IPS-18c (cell line): ENCODE measurements at regions not wholly inside any gene's neighbourhood (a gene's known extent, or its start where the extent isn't known, plus 50 kb on each side); places are given as distances from the start of the nearest gene placed in this dataset.

Experiments
- H3K4me3 ChIP-seq: 2 replicates; pipeline ENCODE4 v1.7.0; 2013; ENCODE audit warnings: low read depth, mild to moderate bottlenecking, low read length, moderate library complexity; ENCODE audit not compliant: insufficient read depth
- H3K9me3 ChIP-seq: one replicate; pipeline ENCODE4 v1.6.1; 2013; ENCODE audit warnings: mild to moderate bottlenecking, low read length, moderate library complexity; ENCODE audit not compliant: control insufficient read depth, insufficient read depth

- Histone ChIP-seq H3K4me3 (no peak overlapping the region), H3K9me3 (no peaks in the 10 kb centered on the region)
Measured at GRCh38 chr2:128876986-128877983, 558.6 kb upstream of the HS6ST1 start.

DNA sequence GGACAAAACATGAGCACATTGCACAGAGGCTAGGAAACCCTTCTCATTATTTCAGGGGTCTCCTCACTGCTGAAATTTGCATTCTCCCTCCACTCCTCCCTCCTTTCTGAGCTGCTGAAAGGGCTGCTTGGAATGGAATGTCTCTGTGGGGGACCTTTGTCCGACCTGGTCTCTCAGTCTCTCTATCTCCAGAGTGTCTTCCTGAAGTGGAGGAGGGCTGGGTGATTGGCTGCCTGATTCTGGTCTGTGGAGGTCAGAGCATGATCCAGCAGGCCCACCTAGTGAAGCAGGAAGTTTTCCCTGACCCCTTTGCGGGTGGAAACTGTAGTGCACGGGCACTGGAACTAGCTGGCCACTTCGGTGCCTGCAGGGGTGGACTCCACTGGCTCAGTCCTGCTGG, 560.5 kb upstream of the HS6ST1 start:
- no peak overlapping the region for H3K4me3 ChIP-seq
- H3K9me3 ChIP-seq: no peaks in the 10 kb centered on the region

- H3K4me3 ChIP-seq: no peak overlapping the region
Measured at GRCh38 chr2:128894896-128895295, 576.2 kb upstream of the HS6ST1 start.

GRCh38 chr2:128901572-128902391, 583.1 kb upstream of the HS6ST1 start:
- H3K9me3 ChIP-seq: peaks cover 3% of the 10 kb centered on the region

More at GRCh38 chr2:128894896-128895295, 576.2 kb upstream of the HS6ST1 start:
- H3K9me3 ChIP-seq: no peaks in the 10 kb centered on the region

DNA sequence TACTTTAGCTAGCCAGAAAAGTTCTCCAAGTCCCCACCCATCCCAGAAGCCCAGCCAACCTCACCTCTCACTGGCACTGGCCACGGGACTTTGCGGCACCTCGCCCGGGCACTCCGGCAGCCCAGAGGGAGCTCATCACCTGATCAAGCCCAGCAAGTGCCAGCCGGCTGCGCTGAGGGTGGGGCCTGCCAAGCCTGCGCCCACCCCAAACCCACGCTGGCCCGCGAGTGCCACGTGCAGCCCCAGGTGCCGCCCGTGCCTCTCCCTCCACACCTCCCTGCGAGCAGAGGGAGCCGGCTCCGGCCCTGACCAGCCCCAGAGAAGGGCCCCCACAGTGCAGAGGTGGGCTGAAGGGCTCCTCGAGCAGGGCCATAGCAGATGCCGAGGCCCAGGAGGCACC, 585.0 kb upstream of the HS6ST1 start:
- no peak overlapping the region for H3K4me3 ChIP-seq
- H3K9me3 ChIP-seq: peaks cover 3% of the 10 kb centered on the region

More at GRCh38 chr2:128901572-128902391, 583.1 kb upstream of the HS6ST1 start:
- no peak overlapping the region for H3K4me3 ChIP-seq

DNA sequence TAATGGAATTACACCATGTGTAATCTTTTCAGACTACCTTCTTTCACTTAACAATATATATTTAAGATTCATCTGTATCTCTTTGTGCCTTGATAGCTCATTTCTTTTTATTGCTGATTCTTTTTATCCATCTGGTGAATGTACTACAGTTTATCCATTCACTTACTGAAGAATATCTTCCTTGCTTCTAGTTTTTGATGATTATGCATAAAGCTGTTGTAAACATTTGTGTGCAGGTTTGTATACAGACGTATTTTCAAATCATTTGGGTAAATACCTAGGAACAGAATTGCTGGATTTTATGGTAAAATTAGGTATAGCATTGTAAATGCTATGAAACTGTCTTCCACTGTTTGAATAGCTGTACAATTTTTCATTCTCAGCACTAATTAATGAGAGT, 592.6 kb upstream of the HS6ST1 start:
- Histone ChIP-seq H3K4me3 (no peak overlapping the region), H3K9me3 (no peaks in the 10 kb centered on the region)

DNA sequence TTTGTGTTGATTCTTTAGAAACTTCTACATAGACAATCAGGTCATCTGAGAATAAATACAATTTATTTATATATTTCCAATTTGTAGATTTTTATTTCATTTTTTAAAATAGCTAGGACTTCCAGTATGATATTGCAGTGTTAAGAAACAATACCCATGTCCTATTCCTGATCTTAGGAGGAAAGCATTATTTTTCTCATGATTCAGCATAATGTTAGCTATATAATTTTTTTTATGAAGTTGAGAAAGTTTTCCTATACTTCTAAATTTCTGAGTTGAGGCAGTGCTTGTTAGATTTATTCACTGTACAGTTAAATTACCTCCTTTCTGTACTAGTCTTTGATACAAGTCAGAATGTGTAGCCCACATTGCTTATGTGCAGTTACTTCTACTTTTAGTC, 595.7 kb upstream of the HS6ST1 start:
- no peaks in the 10 kb centered on the region for H3K9me3 ChIP-seq
- no peak overlapping the region for H3K4me3 ChIP-seq

GRCh38 chr2:128921751-128922150, 603.1 kb upstream of the HS6ST1 start:
- H3K4me3 ChIP-seq: no peak overlapping the region

GRCh38 chr2:128922154-128922553, 603.5 kb upstream of the HS6ST1 start:
- no peaks in the 10 kb centered on the region for H3K9me3 ChIP-seq
- H3K4me3 ChIP-seq: no peak overlapping the region

More at GRCh38 chr2:128921751-128922150, 603.1 kb upstream of the HS6ST1 start:
- H3K9me3 ChIP-seq: no peaks in the 10 kb centered on the region

- no peaks in the 10 kb centered on the region for H3K9me3 ChIP-seq
- no peak overlapping the region for H3K4me3 ChIP-seq
Measured at GRCh38 chr2:128925631-128926030, 607.0 kb upstream of the HS6ST1 start.

- no peak overlapping the region for H3K4me3 ChIP-seq
- H3K9me3 ChIP-seq: no peaks in the 10 kb centered on the region
Measured at GRCh38 chr2:128930101-128930500, 611.4 kb upstream of the HS6ST1 start.

GRCh38 chr2:128940378-128940777, 621.7 kb upstream of the HS6ST1 start:
- H3K4me3 ChIP-seq: no peak overlapping the region
- no peaks in the 10 kb centered on the region for H3K9me3 ChIP-seq

- Histone ChIP-seq H3K9me3 (no peaks in the 10 kb centered on the region), H3K4me3 (no peak overlapping the region)
Measured at GRCh38 chr2:128941751-128942150, 623.1 kb upstream of the HS6ST1 start.

DNA sequence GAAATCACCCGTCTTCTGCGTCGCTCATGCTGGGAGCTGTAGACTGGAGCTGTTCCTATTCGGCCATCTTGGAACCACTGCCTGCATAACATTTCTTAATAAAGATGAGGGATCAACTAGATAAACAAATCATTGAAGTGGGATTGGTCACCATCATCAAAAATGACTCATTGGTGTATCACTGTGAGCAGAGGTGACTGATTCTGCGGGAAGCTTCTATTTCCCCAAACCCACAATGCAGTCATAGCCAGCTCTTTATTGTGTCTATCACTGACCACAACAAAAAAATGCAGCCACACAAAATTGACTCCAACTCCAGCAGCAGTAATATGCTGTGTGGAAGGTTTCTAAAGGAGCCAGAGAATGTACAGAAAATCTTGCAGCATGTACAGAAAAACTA, 630.7 kb upstream of the HS6ST1 start:
- Histone ChIP-seq H3K9me3 (peaks cover 5% of the 10 kb centered on the region), H3K4me3 (no peak overlapping the region)

- no peak overlapping the region for H3K4me3 ChIP-seq
Measured at GRCh38 chr2:128950758-128951157, 632.1 kb upstream of the HS6ST1 start.

GRCh38 chr2:128958241-128958640, 639.6 kb upstream of the HS6ST1 start:
- no peak overlapping the region for H3K4me3 ChIP-seq

More at GRCh38 chr2:128950758-128951157, 632.1 kb upstream of the HS6ST1 start:
- H3K9me3 ChIP-seq: peaks cover 5% of the 10 kb centered on the region

DNA sequence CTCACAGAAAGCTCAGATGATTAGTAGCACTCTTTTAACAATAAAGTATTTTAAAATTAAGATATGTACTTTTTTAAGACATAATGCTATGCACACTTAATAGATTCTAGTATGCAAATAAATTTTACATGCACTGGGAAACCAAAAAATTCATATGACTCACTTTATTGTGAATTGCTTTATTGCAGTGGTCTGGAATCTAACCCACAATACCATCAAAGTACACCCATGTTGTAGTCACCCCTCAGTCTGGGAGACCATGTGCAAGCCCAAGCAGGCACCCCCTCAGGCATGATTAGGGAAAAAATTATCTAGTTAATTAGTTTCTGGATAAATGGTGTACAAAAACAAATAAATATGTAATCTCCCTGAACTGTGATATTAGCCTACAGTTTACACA, 649.0 kb upstream of the HS6ST1 start:
- Histone ChIP-seq H3K9me3 (no peaks in the 10 kb centered on the region), H3K4me3 (no peak overlapping the region)

More at GRCh38 chr2:128958241-128958640, 639.6 kb upstream of the HS6ST1 start:
- peaks cover 2% of the 10 kb centered on the region for H3K9me3 ChIP-seq

DNA sequence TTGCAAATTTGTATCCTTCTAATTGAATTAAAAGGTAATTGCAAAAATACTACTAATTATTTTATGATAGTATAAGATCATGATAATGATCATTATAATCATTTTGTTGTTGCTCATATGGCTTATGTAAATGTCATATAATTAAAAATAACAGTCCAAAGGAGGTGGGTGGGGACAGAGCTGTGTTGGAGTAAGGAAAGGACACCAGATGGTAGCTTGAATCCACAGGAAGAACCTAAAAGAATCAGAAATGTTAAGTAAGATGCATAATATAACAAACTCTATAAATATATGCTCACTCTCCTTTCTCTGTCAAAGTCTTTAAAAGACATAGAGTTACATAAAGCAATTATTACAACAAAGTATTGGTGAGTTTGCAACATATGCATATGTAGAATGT, 650.7 kb upstream of the HS6ST1 start:
- Histone ChIP-seq H3K9me3 (no peaks in the 10 kb centered on the region), H3K4me3 (no peak overlapping the region)
